SH-SY5Y (cell line): ENCODE measurements at regions not wholly inside any gene's neighbourhood (a gene's known extent, or its start where the extent isn't known, plus 50 kb on each side); places are given as distances from the start of the nearest gene placed in this dataset.

ENCODE experiments used
- GATA2 ChIP-seq: IDR thresholded peaks from 2 replicates; pipeline ENCODE4 v1.6.1; 2011; ENCODE audit warnings: mild to moderate bottlenecking, low read depth, low read length
- GATA3 ChIP-seq: IDR thresholded peaks from 2 replicates; pipeline ENCODE4 v1.6.1; 2011; ENCODE audit warnings: low read depth, mild to moderate bottlenecking, low read length, moderate library complexity

DNA sequence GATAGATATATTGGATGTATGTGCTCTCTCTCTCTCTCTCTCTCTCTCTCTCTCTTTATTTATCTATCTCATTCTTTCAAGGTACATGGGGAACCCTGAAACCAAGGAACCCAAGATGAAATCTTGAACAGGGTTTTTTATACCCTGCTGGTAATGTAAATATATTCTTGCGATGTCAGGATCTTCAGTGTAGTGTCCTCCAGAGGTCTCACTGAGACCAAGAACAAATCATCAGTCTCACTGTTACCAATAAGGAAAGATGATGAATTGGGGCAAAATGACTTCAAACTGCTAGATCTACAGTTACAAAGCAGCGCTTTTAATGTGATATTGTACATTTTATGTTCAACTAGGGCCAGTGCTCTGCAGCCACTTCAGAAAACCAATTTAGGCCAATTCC lies 423.5 kb downstream of the ANKRD7 start:
- TF ChIP-seq GATA2 (no peak), GATA3 (no peak)
